NT2/D1 (cell line): ENCODE measurements at regions not wholly inside any gene's neighbourhood (a gene's known extent, or its start where the extent isn't known, plus 50 kb on each side); places are given as distances from the start of the nearest gene placed in this dataset.

Experiments used
- DNase-seq: peaks from one replicate; pipeline ENCODE4 v3.0.0-alpha.2; 2011; ENCODE audit warnings: low read depth, low spot score
- H3K27me3 ChIP-seq: 2 replicates; pipeline ENCODE4 v1.6.0; 2011; ENCODE audit warnings: mild to moderate bottlenecking; ENCODE audit not compliant: insufficient read length, insufficient read depth
- H3K36me3 ChIP-seq: 2 replicates; pipeline ENCODE4 v1.6.1; 2011; ENCODE audit warnings: mild to moderate bottlenecking, low read length, mixed read lengths; ENCODE audit not compliant: insufficient read depth, insufficient read length
- H3K4me1 ChIP-seq: 2 replicates; pipeline ENCODE4 v1.5.1; 2011; ENCODE audit not compliant: insufficient read depth, insufficient read length
- H3K4me3 ChIP-seq: 2 replicates; pipeline ENCODE4 v1.5.1; 2011; ENCODE audit warnings: low read depth; ENCODE audit not compliant: insufficient read length
- H3K9ac ChIP-seq: 2 replicates; pipeline ENCODE4 v1.6.0; 2011; ENCODE audit warnings: low read depth; ENCODE audit not compliant: insufficient read length
- H3K9me3 ChIP-seq: 2 replicates; pipeline ENCODE4 v1.5.1; 2011; ENCODE audit warnings: mild to moderate bottlenecking, low read length; ENCODE audit not compliant: insufficient read depth
- SUZ12 ChIP-seq: IDR thresholded peaks from 2 replicates; pipeline ENCODE4 v1.6.1; 2011; ENCODE audit not compliant: insufficient read length, insufficient read depth; ENCODE audit errors: extremely low read depth
- YY1 ChIP-seq: IDR thresholded peaks from 2 replicates; pipeline ENCODE4 v1.6.1; 2011; ENCODE audit not compliant: insufficient read length, insufficient read depth
- ZNF274 ChIP-seq: IDR thresholded peaks from 2 replicates; pipeline ENCODE4 v1.6.1; 2011; ENCODE audit warnings: mild to moderate bottlenecking, low read depth, low read length

DNA sequence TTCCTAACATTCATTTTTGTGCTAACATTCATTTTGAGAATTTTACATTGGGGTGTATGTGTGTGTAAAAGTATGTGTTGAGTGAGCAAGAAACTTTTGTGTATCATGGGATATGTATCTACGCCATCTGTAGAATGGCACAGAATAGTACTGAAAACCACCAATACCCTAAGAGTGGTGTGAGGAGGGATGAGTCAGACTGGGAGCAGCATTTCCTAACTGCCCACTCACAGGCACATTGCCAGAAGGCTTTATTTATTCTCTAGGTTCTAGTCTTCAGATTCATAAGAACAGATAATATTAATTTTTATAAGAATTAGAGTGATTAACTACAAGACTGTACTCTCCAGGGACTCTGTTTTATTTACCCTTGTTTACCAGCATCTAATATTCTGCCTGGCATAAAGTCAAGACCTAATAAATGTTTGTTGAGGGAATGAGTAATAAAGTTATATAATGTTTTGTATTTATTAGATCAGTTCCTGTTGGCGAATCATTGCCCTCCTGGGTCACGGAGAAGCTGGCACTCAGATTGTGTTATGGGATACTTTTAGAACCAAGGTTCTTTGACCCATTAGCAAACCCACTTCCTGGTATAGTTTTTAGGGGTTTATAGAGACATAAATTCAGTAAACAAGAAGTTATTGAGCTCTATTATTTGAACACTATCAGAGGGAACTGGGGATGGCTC lies 159.1 kb upstream of the PPP2R2B start:
- Histone ChIP-seq H3K27me3 (no peaks in the 10 kb centered on the region), H3K4me1 (no peaks in the 10 kb centered on the region), H3K36me3 (no peaks in the 10 kb centered on the region), H3K9ac (no peak overlapping the region), H3K9me3 (no peaks in the 10 kb centered on the region), H3K4me3 (no peak overlapping the region)
- no peak for TF ChIP-seq SUZ12
- no peak for TF ChIP-seq YY1
- no peak for TF ChIP-seq ZNF274
- DNase-seq: no peak

DNA sequence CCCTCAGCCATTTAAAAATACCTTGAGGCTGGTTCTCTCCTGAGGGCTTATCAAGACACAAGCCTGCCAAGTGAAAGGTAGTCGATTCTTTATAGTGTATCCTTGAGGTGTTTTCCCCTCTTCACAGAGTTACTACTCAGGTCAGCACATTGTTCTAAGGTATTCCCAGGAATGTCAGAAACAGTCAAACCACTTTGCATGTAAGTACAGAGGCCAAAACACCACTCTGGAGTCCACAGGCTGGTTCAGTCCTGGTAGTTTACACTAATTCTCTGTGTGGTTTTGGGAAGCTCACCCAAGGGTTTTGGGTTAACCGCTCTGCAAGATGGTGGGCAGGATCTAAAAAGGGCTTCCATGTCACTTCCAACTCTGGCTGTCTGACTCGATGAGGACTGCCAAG lies 162.3 kb upstream of the PPP2R2B start:
- Histone ChIP-seq H3K4me3 (no peak overlapping the region), H3K27me3 (no peaks in the 10 kb centered on the region), H3K9ac (no peak overlapping the region), H3K36me3 (no peaks in the 10 kb centered on the region), H3K9me3 (no peaks in the 10 kb centered on the region), H3K4me1 (no peaks in the 10 kb centered on the region)
- TF ChIP-seq SUZ12 (no peak), YY1 (no peak), ZNF274 (no peak)
- no peak for DNase-seq

DNA sequence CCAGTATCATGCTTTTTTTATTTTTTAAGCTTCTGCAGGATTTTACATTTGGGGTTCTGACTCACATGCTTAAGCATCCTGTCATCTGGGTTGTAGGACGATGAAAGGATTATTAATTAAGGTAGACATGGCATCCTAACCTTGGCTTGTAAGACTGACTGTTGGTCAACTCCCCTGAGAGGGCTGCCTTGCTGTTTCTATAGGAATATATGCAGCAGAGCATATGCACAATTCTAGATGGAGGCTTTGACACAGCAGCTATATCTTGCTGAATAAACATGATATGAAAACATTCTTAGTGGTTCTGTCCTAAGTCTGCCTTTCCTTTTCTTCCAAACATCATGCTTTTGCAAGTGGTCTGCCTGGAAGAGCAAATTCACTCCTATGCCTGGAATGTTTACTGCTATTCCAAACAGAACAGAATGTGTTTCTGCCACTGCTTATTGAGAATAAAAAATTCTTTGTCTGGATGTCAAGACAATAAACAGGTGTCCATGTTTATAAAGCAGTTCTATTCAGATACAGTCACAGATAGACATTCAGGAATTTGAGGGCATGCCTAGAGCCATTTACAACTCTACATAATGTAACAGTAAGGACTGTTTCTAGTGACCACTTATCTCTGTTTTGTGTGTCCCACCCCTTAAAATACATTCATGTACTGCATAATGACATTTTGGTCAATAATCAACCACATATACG lies 166.2 kb upstream of the PPP2R2B start:
- Histone ChIP-seq H3K9me3 (no peaks in the 10 kb centered on the region), H3K9ac (no peak overlapping the region), H3K4me3 (no peak overlapping the region), H3K36me3 (no peaks in the 10 kb centered on the region), H3K4me1 (no peaks in the 10 kb centered on the region), H3K27me3 (no peaks in the 10 kb centered on the region)
- TF ChIP-seq ZNF274 (no peak), SUZ12 (no peak), YY1 (no peak)
- DNase-seq: no peak

DNA sequence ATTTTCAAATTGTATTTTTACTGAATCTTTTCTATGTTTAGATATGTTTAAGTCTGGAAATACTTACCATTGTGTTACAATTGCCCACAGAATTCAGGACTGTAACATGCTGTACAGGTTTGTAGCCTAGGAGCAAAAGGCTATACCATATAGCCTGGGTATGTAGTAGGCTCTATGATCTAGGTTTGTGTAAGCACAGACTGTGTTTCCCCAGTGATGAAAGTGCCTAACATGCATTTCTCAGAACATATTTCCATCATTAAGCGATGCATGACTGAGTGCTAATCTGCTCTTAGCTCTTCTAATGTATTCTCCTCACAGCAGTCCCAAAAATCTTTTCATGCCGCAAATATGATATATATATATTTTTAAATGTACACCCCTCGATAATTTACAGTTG lies 166.7 kb upstream of the PPP2R2B start:
- no peak for DNase-seq
- H3K9ac ChIP-seq: no peak overlapping the region
- H3K36me3 ChIP-seq: no peaks in the 10 kb centered on the region
- H3K4me3 ChIP-seq: no peak overlapping the region
- no peaks in the 10 kb centered on the region for H3K9me3 ChIP-seq
- H3K27me3 ChIP-seq: no peaks in the 10 kb centered on the region
- no peaks in the 10 kb centered on the region for H3K4me1 ChIP-seq
- TF ChIP-seq ZNF274 (no peak), SUZ12 (no peak), YY1 (no peak)

DNA sequence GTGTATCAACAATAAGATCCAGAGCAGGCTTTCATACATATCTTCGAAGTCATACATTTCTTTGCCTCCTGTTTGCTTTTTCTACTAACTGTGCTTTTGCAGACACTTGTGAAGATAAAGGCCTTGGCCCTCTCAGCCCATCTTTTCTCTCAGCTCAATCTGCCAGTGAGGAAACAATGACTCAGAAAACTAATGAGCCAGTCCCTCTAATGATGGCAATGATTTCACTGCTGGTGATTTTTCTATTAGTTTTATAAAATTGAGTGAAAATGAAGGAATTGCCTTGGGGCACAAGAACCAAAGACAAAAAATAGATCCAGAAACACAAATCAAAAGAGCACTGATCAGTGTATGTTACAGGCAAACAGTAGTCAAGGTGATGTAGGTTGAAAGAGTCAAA lies 167.7 kb upstream of the PPP2R2B start:
- no peak for DNase-seq
- no peaks in the 10 kb centered on the region for H3K27me3 ChIP-seq
- no peaks in the 10 kb centered on the region for H3K36me3 ChIP-seq
- TF ChIP-seq ZNF274 (no peak), SUZ12 (no peak), YY1 (no peak)
- H3K4me3 ChIP-seq: no peak overlapping the region
- no peaks in the 10 kb centered on the region for H3K9me3 ChIP-seq
- no peak overlapping the region for H3K9ac ChIP-seq
- H3K4me1 ChIP-seq: no peaks in the 10 kb centered on the region

DNA sequence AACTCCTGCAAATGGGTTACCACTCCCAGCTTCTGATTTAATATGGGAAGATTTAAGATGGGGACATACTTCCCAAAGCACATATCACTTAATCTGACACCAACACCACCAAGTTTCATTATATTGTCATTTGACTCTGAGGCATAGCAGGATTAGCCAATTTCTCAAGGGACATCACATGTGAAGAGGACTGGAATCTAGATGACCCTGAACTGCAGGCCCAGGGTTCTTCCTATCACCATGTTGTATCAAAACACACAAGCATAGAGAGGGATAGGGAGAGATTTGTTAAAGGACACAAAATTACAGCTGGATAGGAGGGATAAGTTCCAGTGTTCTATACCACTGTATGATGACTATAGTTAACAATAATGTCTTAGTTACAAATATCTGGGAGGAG lies 168.3 kb upstream of the PPP2R2B start:
- no peaks in the 10 kb centered on the region for H3K27me3 ChIP-seq
- TF ChIP-seq YY1: no peak
- no peak for TF ChIP-seq ZNF274
- TF ChIP-seq SUZ12: no peak
- no peak for DNase-seq

DNA sequence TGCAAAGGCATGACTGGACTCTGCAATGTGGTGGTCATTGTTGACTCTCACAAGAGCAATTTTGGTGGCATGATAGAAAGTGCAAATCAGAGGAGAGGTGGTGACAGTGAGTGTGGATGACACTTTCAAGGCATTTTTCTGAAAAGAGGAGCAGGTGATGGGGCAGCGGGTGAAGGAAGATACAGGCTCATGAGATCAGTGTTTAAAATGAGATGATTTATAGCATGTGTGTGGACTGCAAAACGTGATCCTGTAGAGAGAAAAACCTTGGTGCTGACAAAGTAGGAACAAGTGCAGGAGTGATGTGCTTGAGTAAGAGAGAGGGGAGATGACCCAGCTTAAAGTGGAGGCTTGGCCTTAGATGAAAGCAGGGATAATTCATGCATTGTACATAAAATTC lies 171.2 kb upstream of the PPP2R2B start:
- no peak overlapping the region for H3K9ac ChIP-seq
- H3K36me3 ChIP-seq: no peaks in the 10 kb centered on the region
- H3K9me3 ChIP-seq: no peaks in the 10 kb centered on the region
- TF ChIP-seq YY1 (no peak), SUZ12 (no peak), ZNF274 (no peak)
- no peak for DNase-seq
- no peak overlapping the region for H3K4me3 ChIP-seq
- no peaks in the 10 kb centered on the region for H3K4me1 ChIP-seq
- no peaks in the 10 kb centered on the region for H3K27me3 ChIP-seq

More for the DNA sequence above, 168.3 kb upstream of the PPP2R2B start:
- no peaks in the 10 kb centered on the region for H3K36me3 ChIP-seq
- H3K9me3 ChIP-seq: no peaks in the 10 kb centered on the region
- H3K4me1 ChIP-seq: no peaks in the 10 kb centered on the region
- no peak overlapping the region for H3K9ac ChIP-seq
- no peak overlapping the region for H3K4me3 ChIP-seq
